ENCODE measurements at regions not wholly inside any gene's neighbourhood (a gene's known extent, or its start where the extent isn't known, plus 50 kb on each side); places are given as distances from the start of the nearest gene placed in this dataset.

DNA sequence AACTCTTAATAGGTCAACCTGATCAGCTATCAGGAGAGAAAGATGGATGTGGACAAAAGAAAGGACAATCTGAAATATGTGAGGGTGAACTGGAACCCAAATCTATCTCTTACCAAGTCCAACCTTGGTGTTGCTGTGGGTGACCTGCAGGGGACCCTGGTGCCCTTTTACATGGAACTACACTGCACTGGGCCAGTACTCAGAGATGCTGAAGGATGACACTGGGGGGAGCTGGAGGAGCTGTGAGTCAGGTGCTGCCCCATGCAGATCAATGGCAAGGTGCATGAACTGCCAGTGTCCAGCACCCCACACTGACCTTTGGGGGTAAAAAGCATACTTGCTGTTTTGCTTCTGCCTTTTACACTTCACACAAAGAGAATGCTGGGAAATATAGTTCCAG, 55.6 kb upstream of the TBC1D5 start:
- DNase-seq (ENCODE audit: low spot score), result no peak

- no peak for DNase-seq (ENCODE audit: low spot score)
These were observed 53.3 kb upstream of the TBC1D5 start for GRCh38 chr3:17795711-17796110.

DNA sequence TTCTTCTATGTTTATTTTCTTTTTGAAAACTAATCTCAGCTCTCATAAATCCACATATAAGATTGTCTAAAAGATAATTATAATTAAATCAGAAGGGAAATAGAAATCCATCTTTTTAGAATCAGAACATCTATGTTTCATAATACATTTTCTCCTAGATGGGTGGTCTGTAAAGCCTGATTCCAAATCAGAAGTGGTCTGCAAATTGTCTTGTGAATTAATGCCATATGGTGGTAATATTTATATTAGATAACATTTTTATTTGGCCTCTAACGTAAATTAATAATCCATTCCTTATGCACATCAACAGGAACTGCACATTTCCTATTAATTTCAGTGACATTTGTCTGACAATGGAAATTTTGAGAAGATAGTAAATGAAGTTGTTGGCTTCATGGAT, 52.8 kb upstream of the TBC1D5 start:
- DNase-seq (ENCODE audit: low spot score), result no peak

DNA sequence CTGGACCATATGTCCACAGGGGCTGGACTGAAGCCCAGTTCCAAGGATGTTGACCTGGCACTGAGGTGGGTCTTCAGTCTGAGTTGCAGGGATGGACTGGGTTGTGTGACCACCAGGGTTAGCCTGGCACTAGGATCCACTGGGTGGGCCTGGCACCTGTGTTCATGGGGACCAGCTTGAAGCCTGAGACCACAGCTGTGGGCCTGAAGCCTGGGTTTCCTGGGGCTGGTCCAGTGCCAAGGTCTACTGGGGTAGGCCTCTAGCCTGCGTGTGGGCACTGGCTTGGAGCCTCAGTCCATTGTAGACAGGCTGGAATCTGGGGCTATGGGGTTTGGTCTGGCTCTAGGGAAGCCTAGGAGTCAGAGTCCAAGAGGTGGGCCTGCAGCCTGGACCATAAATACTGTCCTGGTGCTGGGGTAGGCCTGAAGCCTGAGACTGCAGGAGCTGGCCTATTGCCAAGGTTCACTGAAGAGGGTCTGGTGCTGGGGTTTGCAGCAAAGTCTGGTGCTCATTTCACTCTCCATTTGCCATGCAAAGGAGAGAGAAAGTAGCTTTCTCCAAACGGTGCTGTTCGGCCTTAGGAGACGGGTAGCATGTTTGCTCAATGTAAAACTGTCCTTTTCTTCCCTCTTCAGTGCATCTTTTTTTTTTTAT, 51.2 kb upstream of the TBC1D5 start:
- no peak for DNase-seq (ENCODE audit: low spot score)
